ENCODE measurements at regions not wholly inside any gene's neighbourhood (a gene's known extent, or its start where the extent isn't known, plus 50 kb on each side); places are given as distances from the start of the nearest gene placed in this dataset.
A peak's percentile ranks its signal among the peaks of the same experiment; 100 is the strongest.
"Not testable (repeated sequence)": the region's sequence is repeated elsewhere in the genome, so short reads cannot be mapped to it uniquely, and the experiment has no call there.

GRCh38 chr2:111407632-111408194 lies 287.0 kb downstream of the BCL2L11 start:
- not testable (repeated sequence) for H3K4me1 ChIP-seq (ENCODE audit: control insufficient read depth, insufficient read depth, low read length); H3K36me3 Mint-ChIP-seq (ENCODE audit: low read depth); H3K4me3 Mint-ChIP-seq; H3K4me1 Mint-ChIP-seq; H3K36me3 ChIP-seq (ENCODE audit: control insufficient read depth, insufficient read depth, low read length); H3K27me3 Mint-ChIP-seq (ENCODE audit: insufficient read depth); H3K9ac ChIP-seq (ENCODE audit: extremely low read depth, low read length, poor library complexity, severe bottlenecking); H3K27ac ChIP-seq (ENCODE audit: low read depth, low read length); H3K9me3 ChIP-seq (ENCODE audit: control insufficient read depth, low read length); H3K27ac Mint-ChIP-seq; H3K4me3 ChIP-seq (ENCODE audit: low read length); H3K27me3 ChIP-seq (ENCODE audit: control insufficient read depth, insufficient read depth, low read length, poor library complexity, severe bottlenecking); H3K9me3 Mint-ChIP-seq; DNase-seq
- WGBS, 2 experiments (ENCODE audit: insufficient coverage in 1 of 2, insufficient read length in 1 of 2): 100% methylated on average over 1 of the region's 11 CpGs; no CpG with 5 or more reads in 1 of the 2 experiments

- not testable (repeated sequence) for DNase-seq; H3K9me3 Mint-ChIP-seq; H3K9ac ChIP-seq (ENCODE audit: extremely low read depth, low read length, poor library complexity, severe bottlenecking); H3K27ac ChIP-seq (ENCODE audit: low read depth, low read length); H3K27me3 ChIP-seq (ENCODE audit: control insufficient read depth, insufficient read depth, low read length, poor library complexity, severe bottlenecking); H3K9me3 ChIP-seq (ENCODE audit: control insufficient read depth, low read length); H3K4me1 Mint-ChIP-seq; H3K36me3 ChIP-seq (ENCODE audit: control insufficient read depth, insufficient read depth, low read length); H3K4me1 ChIP-seq (ENCODE audit: control insufficient read depth, insufficient read depth, low read length); H3K4me3 Mint-ChIP-seq; H3K36me3 Mint-ChIP-seq (ENCODE audit: low read depth); H3K27ac Mint-ChIP-seq; H3K27me3 Mint-ChIP-seq (ENCODE audit: insufficient read depth); H3K4me3 ChIP-seq (ENCODE audit: low read length)
- WGBS, 2 experiments (ENCODE audit: insufficient coverage in 1 of 2, insufficient read length in 1 of 2): 94% methylated on average over 2 of the region's 10 CpGs; no CpG with 5 or more reads in 1 of the 2 experiments
These were observed 290.2 kb downstream of the BCL2L11 start for GRCh38 chr2:111410868-111411406.

GRCh38 chr2:111411867-111412681 lies 291.4 kb downstream of the BCL2L11 start:
- not testable (repeated sequence) for H3K4me3 ChIP-seq (ENCODE audit: low read length); H3K36me3 ChIP-seq (ENCODE audit: control insufficient read depth, insufficient read depth, low read length); H3K27me3 Mint-ChIP-seq (ENCODE audit: insufficient read depth); H3K9me3 Mint-ChIP-seq; H3K4me1 ChIP-seq (ENCODE audit: control insufficient read depth, insufficient read depth, low read length); H3K4me3 Mint-ChIP-seq; H3K9ac ChIP-seq (ENCODE audit: extremely low read depth, low read length, poor library complexity, severe bottlenecking); H3K4me1 Mint-ChIP-seq; H3K9me3 ChIP-seq (ENCODE audit: control insufficient read depth, low read length); H3K27ac ChIP-seq (ENCODE audit: low read depth, low read length); H3K27me3 ChIP-seq (ENCODE audit: control insufficient read depth, insufficient read depth, low read length, poor library complexity, severe bottlenecking); H3K27ac Mint-ChIP-seq; DNase-seq; H3K36me3 Mint-ChIP-seq (ENCODE audit: low read depth)
- WGBS, 2 experiments (ENCODE audit: insufficient coverage in 1 of 2, insufficient read length in 1 of 2): 94% methylated on average over 7 of the region's 18 CpGs; no CpG with 5 or more reads in 1 of the 2 experiments

GRCh38 chr2:111412841-111413650 lies 292.3 kb downstream of the BCL2L11 start:
- WGBS, 2 experiments (ENCODE audit: insufficient coverage in 1 of 2, insufficient read length in 1 of 2): 87 to 93% methylated on average over 3 to 10 of the region's 12 CpGs
- H3K9ac ChIP-seq (ENCODE audit: extremely low read depth, low read length, poor library complexity, severe bottlenecking); H3K4me1 ChIP-seq (ENCODE audit: control insufficient read depth, insufficient read depth, low read length); H3K27ac Mint-ChIP-seq; H3K9me3 Mint-ChIP-seq; H3K9me3 ChIP-seq (ENCODE audit: control insufficient read depth, low read length); H3K27me3 Mint-ChIP-seq (ENCODE audit: insufficient read depth); H3K27ac ChIP-seq (ENCODE audit: low read depth, low read length); H3K36me3 ChIP-seq (ENCODE audit: control insufficient read depth, insufficient read depth, low read length); H3K36me3 Mint-ChIP-seq (ENCODE audit: low read depth); H3K4me3 ChIP-seq (ENCODE audit: low read length); H3K4me1 Mint-ChIP-seq; H3K4me3 Mint-ChIP-seq; H3K27me3 ChIP-seq (ENCODE audit: control insufficient read depth, insufficient read depth, low read length, poor library complexity, severe bottlenecking): not testable (repeated sequence)
- peak; percentile 7 for DNase-seq

- H3K4me1 ChIP-seq (ENCODE audit: control insufficient read depth, insufficient read depth, low read length); H3K4me1 Mint-ChIP-seq; H3K4me3 ChIP-seq (ENCODE audit: low read length); H3K27ac ChIP-seq (ENCODE audit: low read depth, low read length); H3K27ac Mint-ChIP-seq; H3K36me3 Mint-ChIP-seq (ENCODE audit: low read depth); H3K9me3 ChIP-seq (ENCODE audit: control insufficient read depth, low read length); H3K27me3 Mint-ChIP-seq (ENCODE audit: insufficient read depth); H3K4me3 Mint-ChIP-seq; H3K36me3 ChIP-seq (ENCODE audit: control insufficient read depth, insufficient read depth, low read length); H3K27me3 ChIP-seq (ENCODE audit: control insufficient read depth, insufficient read depth, low read length, poor library complexity, severe bottlenecking); H3K9ac ChIP-seq (ENCODE audit: extremely low read depth, low read length, poor library complexity, severe bottlenecking); H3K9me3 Mint-ChIP-seq: not testable (repeated sequence)
- 79 to 100% methylated on average over 1 to 4 of the region's 5 CpGs for WGBS, 2 experiments (ENCODE audit: insufficient coverage in 1 of 2, insufficient read length in 1 of 2)
- DNase-seq: peak; percentile 48
These were observed 293.2 kb downstream of the BCL2L11 start for GRCh38 chr2:111413950-111414349.

GRCh38 chr2:111415765-111416743 lies 295.3 kb downstream of the BCL2L11 start:
- H3K9me3 ChIP-seq (ENCODE audit: control insufficient read depth, low read length); H3K27ac ChIP-seq (ENCODE audit: low read depth, low read length); H3K27me3 Mint-ChIP-seq (ENCODE audit: insufficient read depth); DNase-seq; H3K4me1 ChIP-seq (ENCODE audit: control insufficient read depth, insufficient read depth, low read length); H3K27ac Mint-ChIP-seq; H3K27me3 ChIP-seq (ENCODE audit: control insufficient read depth, insufficient read depth, low read length, poor library complexity, severe bottlenecking); H3K36me3 Mint-ChIP-seq (ENCODE audit: low read depth); H3K4me3 ChIP-seq (ENCODE audit: low read length); H3K36me3 ChIP-seq (ENCODE audit: control insufficient read depth, insufficient read depth, low read length); H3K4me3 Mint-ChIP-seq; H3K9me3 Mint-ChIP-seq; H3K9ac ChIP-seq (ENCODE audit: extremely low read depth, low read length, poor library complexity, severe bottlenecking): not testable (repeated sequence)
- H3K4me1 Mint-ChIP-seq: peaks cover 15% of the 10 kb centered on the region
- WGBS, 2 experiments (ENCODE audit: insufficient coverage in 1 of 2, insufficient read length in 1 of 2): 90 to 96% methylated on average over 2 to 9 of the region's 24 CpGs
